H1 (cell line): ENCODE measurements at regions not wholly inside any gene's neighbourhood (a gene's known extent, or its start where the extent isn't known, plus 50 kb on each side); places are given as distances from the start of the nearest gene placed in this dataset.

ENCODE experiments used
- CTCF ChIA-PET: fragments of 300-600 bp; sonication (Branson Sonifier 250); formaldehyde crosslinking; loops from one replicate; lab custom pipeline; 2021; ENCODE audit not compliant: partially characterized antibody; lab: Charles Lee
- POLR2A ChIA-PET: fragments of 300-600 bp; sonication (Branson Sonifier 250); formaldehyde crosslinking; loops from one replicate; lab custom pipeline; 2021; ENCODE audit warnings: inconsistent platforms; ENCODE audit not compliant: partially characterized antibody; lab: Charles Lee
- DNase-seq, 2 experiments: peaks; one replicate each; pipeline versions ENCODE4 v3.0.0 to v3.0.0-alpha.2; 2010 to 2022; ENCODE audit warnings: low spot score in 2 of 2, low read depth in 1 of 2, mixed read lengths in 1 of 2
- FAIRE-seq: peaks from 2 replicates; lab custom pipeline; 2011; peaks lifted over from hg19 to GRCh38; lab: Jason Lieb, UNC
- H2AFZ ChIP-seq: 2 replicates; pipeline ENCODE4 v1.8.1; 2012; ENCODE audit warnings: low read length, inconsistent platforms
- H2AK5ac ChIP-seq: 2 replicates; pipeline ENCODE4 v1.6.1; 2013; ENCODE audit warnings: low read depth, low read length
- H2BK120ac ChIP-seq: replicated peaks from 2 replicates; pipeline ENCODE3; 2013; ENCODE audit warnings: low read depth, low read length, inconsistent platforms
- H2BK12ac ChIP-seq: 2 replicates; pipeline ENCODE4 v1.6.1; 2013; ENCODE audit warnings: low read depth, low read length
- H2BK15ac ChIP-seq: 2 replicates; pipeline ENCODE4 v1.6.1; 2013; ENCODE audit warnings: low read length
- H2BK20ac ChIP-seq: 2 replicates; pipeline ENCODE4 v1.6.1; 2013; ENCODE audit warnings: low read length
- H2BK5ac ChIP-seq: 2 replicates; pipeline ENCODE4 v1.6.1; 2013; ENCODE audit warnings: low read depth, low read length
- H3K14ac ChIP-seq: 2 replicates; pipeline ENCODE4 v1.6.1; 2013; ENCODE audit warnings: inconsistent platforms; ENCODE audit not compliant: insufficient read length
- H3K18ac ChIP-seq: 2 replicates; pipeline ENCODE4 v1.6.1; 2013; ENCODE audit warnings: low read length; ENCODE audit errors: extremely low read depth
- H3K23ac ChIP-seq: 2 replicates; pipeline ENCODE4 v1.6.1; 2013; ENCODE audit warnings: inconsistent platforms; ENCODE audit not compliant: insufficient read length
- H3K23me2 ChIP-seq: 2 replicates; pipeline ENCODE4 v1.6.1; 2013; ENCODE audit warnings: low read depth, low read length
- H3K27ac ChIP-seq: 2 replicates; pipeline ENCODE4 v1.6.1; 2011; ENCODE audit warnings: low read depth, low read length, inconsistent platforms
- H3K27me3 ChIP-seq, 4 experiments: replicated peaks in 1 of 4; 1 replicate in 1 of 4; 2 replicates in 3 of 4; pipeline versions ENCODE4 v1.6.1 to v1.8.1; 2011 to 2013; ENCODE audit warnings: low read length in 3 of 4, mild to moderate bottlenecking in 3 of 4, inconsistent platforms in 2 of 4, mixed read lengths in 2 of 4, moderate library complexity in 1 of 4; ENCODE audit not compliant: control insufficient read depth in 3 of 4, insufficient read depth in 3 of 4; ENCODE audit errors: extremely low read depth in 1 of 4
- H3K36me3 ChIP-seq, 4 experiments: 2 replicates each; pipeline versions ENCODE4 v1.6.1 to v1.8.1; 2011 to 2013; ENCODE audit warnings: mild to moderate bottlenecking in 4 of 4, low read length in 3 of 4, moderate library complexity in 2 of 4, control low read depth in 1 of 4, inconsistent platforms in 1 of 4; ENCODE audit not compliant: insufficient read depth in 4 of 4, control insufficient read depth in 2 of 4
- H3K4ac ChIP-seq: replicated peaks from 2 replicates; pipeline ENCODE3; 2013; ENCODE audit warnings: low read length, low read depth, mixed read lengths, inconsistent platforms; ENCODE audit not compliant: insufficient read length
- H3K4me1 ChIP-seq, 4 experiments: replicated peaks in 1 of 4; 1 replicate in 1 of 4; 2 replicates in 3 of 4; pipeline versions ENCODE4 v1.6.1 to v1.8.1; 2011 to 2013; ENCODE audit warnings: low read length in 3 of 4, inconsistent platforms in 2 of 4, mixed read lengths in 1 of 4; ENCODE audit not compliant: insufficient read depth in 4 of 4, control insufficient read depth in 3 of 4
- H3K4me2 ChIP-seq, 2 experiments: 2 replicates each; pipeline versions ENCODE4 v1.6.1 to v1.8.1; 2011 to 2013; ENCODE audit warnings: low read depth in 2 of 2, low read length in 2 of 2, control low read depth in 1 of 2, inconsistent platforms in 1 of 2, mild to moderate bottlenecking in 1 of 2; ENCODE audit not compliant: insufficient read depth in 1 of 2
- H3K4me3 ChIP-seq, 4 experiments: fragments of 200-600, 300-600 bp in 1 of 4; sonication (generic), shearing (Covaris generic), sonication (Bioruptor Twin) in 1 of 4; 2 replicates each; pipeline versions ENCODE4 v1.5.1 to v1.8.1; 2011 to 2016; ENCODE audit warnings: low read length in 4 of 4, low read depth in 3 of 4, control low read depth in 2 of 4, inconsistent platforms in 2 of 4, mild to moderate bottlenecking in 2 of 4, mixed read lengths in 1 of 4, moderate library complexity in 1 of 4; ENCODE audit not compliant: insufficient read depth in 2 of 4; ENCODE audit errors: extremely low read depth in 1 of 4
- H3K56ac ChIP-seq: replicated peaks from 2 replicates; pipeline ENCODE3; 2013; ENCODE audit warnings: low read depth, mild to moderate bottlenecking, mixed read lengths, low read length, inconsistent platforms; ENCODE audit not compliant: insufficient read length
- H3K79me1 ChIP-seq: 2 replicates; pipeline ENCODE4 v1.6.1; 2013; ENCODE audit warnings: low read depth, low read length, control low read depth
- H3K79me2 ChIP-seq, 2 experiments: 2 replicates each; pipeline versions ENCODE4 v1.6.1 to v1.8.1; 2012 to 2013; ENCODE audit warnings: low read length in 2 of 2, mild to moderate bottlenecking in 2 of 2, inconsistent platforms in 1 of 2; ENCODE audit not compliant: insufficient read depth in 2 of 2, control insufficient read depth in 1 of 2
- H3K9ac ChIP-seq, 4 experiments: replicated peaks in 1 of 4; 1 replicate in 1 of 4; 2 replicates in 3 of 4; pipeline versions ENCODE4 v1.6.1 to v1.8.1; 2011 to 2013; ENCODE audit warnings: low read depth in 3 of 4, low read length in 3 of 4, control low read depth in 2 of 4, mild to moderate bottlenecking in 2 of 4, moderate library complexity in 2 of 4, inconsistent platforms in 1 of 4; ENCODE audit errors: extremely low read depth in 1 of 4
- H3K9me3 ChIP-seq, 2 experiments: 2 replicates each; pipeline versions ENCODE4 v1.6.1 to v1.8.1; 2012 to 2013; ENCODE audit warnings: mild to moderate bottlenecking in 2 of 2, moderate library complexity in 2 of 2, control low read depth in 1 of 2, inconsistent platforms in 1 of 2, low read depth in 1 of 2, low read length in 1 of 2, mixed read lengths in 1 of 2; ENCODE audit not compliant: insufficient read depth in 2 of 2
- H4K20me1 ChIP-seq, 2 experiments: replicated peaks in 1 of 2; 2 replicates each; pipeline versions ENCODE3 to v1.8.1; 2011 to 2013; ENCODE audit warnings: inconsistent platforms in 2 of 2, low read length in 2 of 2, mild to moderate bottlenecking in 1 of 2; ENCODE audit not compliant: insufficient read depth in 2 of 2, control insufficient read depth in 1 of 2
- H4K5ac ChIP-seq: 2 replicates; pipeline ENCODE4 v1.6.1; 2013; ENCODE audit warnings: low read length, low read depth, mixed read lengths, inconsistent platforms; ENCODE audit not compliant: insufficient read length
- H4K8ac ChIP-seq: 2 replicates; pipeline ENCODE4 v1.8.0; 2013; ENCODE audit warnings: mild to moderate bottlenecking, moderate library complexity, low read length, inconsistent platforms; ENCODE audit not compliant: insufficient read depth; ENCODE audit errors: extremely low read depth
- H4K91ac ChIP-seq: replicated peaks from 2 replicates; pipeline ENCODE3; 2013; ENCODE audit warnings: low read length, mixed read lengths, inconsistent platforms; ENCODE audit not compliant: insufficient read length
- whole genome bisulfite sequencing, 2 experiments: shearing (Covaris generic) in 1 of 2; methylation state at CpG; one replicate each; pipeline versions ENCODE4 v1.1.6 to v1.1.7; 2013 to 2015; ENCODE audit warnings: low lambda C conversion rate in 2 of 2, mixed read lengths in 2 of 2, inconsistent platforms in 1 of 2, low coverage in 1 of 2, missing lambda C conversion rate in 1 of 2; ENCODE audit not compliant: insufficient replicate concordance in 2 of 2, insufficient coverage in 1 of 2, insufficient read length in 1 of 2; ENCODE audit errors: extremely low coverage in 1 of 2, missing lambda C conversion rate in 1 of 2; 5-methylcytosine and 5-hydroxymethylcytosine counted together

DNA sequence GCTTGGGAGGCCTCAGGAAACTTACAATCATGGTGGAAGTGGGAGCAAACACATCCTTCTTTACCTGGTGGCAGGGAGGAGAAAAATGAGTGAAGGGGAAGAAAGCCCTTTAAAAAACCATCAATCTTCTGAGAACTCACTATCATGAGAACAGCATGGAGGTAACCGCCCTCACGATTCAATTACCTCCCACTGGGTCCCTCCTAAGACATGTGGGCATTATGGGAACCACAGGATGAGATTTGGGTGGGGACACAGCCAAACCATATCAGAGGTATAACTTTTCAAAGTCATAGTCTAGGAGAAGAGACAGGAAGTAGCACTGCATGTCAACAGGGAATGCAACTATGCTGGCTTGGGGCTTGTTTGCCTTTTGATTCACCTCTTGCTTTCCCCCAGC, 59.9 kb upstream of the DTNBP1 start:
- Histone ChIP-seq H3K23ac (no peak overlapping the region), H3K56ac (no peak overlapping the region), H4K20me1 (no peaks in the 10 kb centered on the region), H3K18ac (no peak overlapping the region), H2BK12ac (no peak overlapping the region), H3K4me2 (no peak overlapping the region), H3K79me1 (no peaks in the 10 kb centered on the region), H3K9me3 (no peaks in the 10 kb centered on the region; a peak in 2 of 4 replicates), H2BK20ac (no peak overlapping the region), H4K8ac (no peak overlapping the region), H2BK15ac (no peak overlapping the region), H4K91ac (no peak overlapping the region), H2BK120ac (no peak overlapping the region), H3K4ac (no peak overlapping the region), H2BK5ac (no peak overlapping the region), H3K36me3 (no peaks in the 10 kb centered on the region), H3K79me2 (no peaks in the 10 kb centered on the region), H3K9ac (no peak overlapping the region), H2AK5ac (no peak overlapping the region), H3K27ac (no peak overlapping the region), H3K27me3 (no peaks in the 10 kb centered on the region), H3K14ac (no peak overlapping the region), H3K23me2 (no peaks in the 10 kb centered on the region), H4K5ac (no peak overlapping the region), H3K4me1 (no peaks in the 10 kb centered on the region), H2AFZ (0 out of 2 replicates have a peak overlapping the region, but pooled peaks have one; percentile 1), H3K4me3 (no peak overlapping the region)
- 100% methylated on average over 2 of the region's 2 CpGs; no CpG with 5 or more reads in 1 of the 2 experiments for WGBS, 2 experiments
- ChIA-PET POLR2A (no interaction called here), CTCF (interaction anchor here (1.3 to 1.6 kb wide), 3 partner anchors 458 to 465 kb away, joined by 3 to 4 read pairs (median 3); no protein-coding TSS in a partner anchor)
- FAIRE-seq (no peak), DNase-seq (no peak)
